ENCODE measurements at regions not wholly inside any gene's neighbourhood (a gene's known extent, or its start where the extent isn't known, plus 50 kb on each side); places are given as distances from the start of the nearest gene placed in this dataset.

GRCh38 chr7:25054819-25055519, 70.1 kb downstream of the CYCS start:
- TF ChIP-seq CTCF (conservative IDR thresholded peaks at IDR 0.05; ENCODE audit: low read depth, low read length) (no peak), FOS (IDR thresholded peaks at IDR 0.05; ENCODE audit: low read depth, low read length) (no peak), MAZ (IDR thresholded peaks at IDR 0.05; ENCODE audit: borderline replicate concordance, low read depth, low read length) (no peak), POLR2A (IDR thresholded peaks at IDR 0.05; ENCODE audit: low read depth, low read length) (no peak), CEBPB (IDR thresholded peaks at IDR 0.05; ENCODE audit: low read depth, low read length) (no peak), CHD1 (IDR thresholded peaks at IDR 0.05; ENCODE audit: low read depth, low read length) (no peak), BHLHE40 (IDR thresholded peaks at IDR 0.05; ENCODE audit: low read depth, low read length) (no peak), RCOR1 (IDR thresholded peaks at IDR 0.05; ENCODE audit: insufficient replicate concordance, low read length) (no peak), ELK1 (IDR thresholded peaks at IDR 0.05; ENCODE audit: borderline replicate concordance, low read depth, low read length) (no peak), MAFK (IDR thresholded peaks at IDR 0.05; ENCODE audit: low read depth, low read length) (no peak), NFE2L2 (IDR thresholded peaks at IDR 0.05; ENCODE audit: low read depth, low read length) (no peak), SMC3 (IDR thresholded peaks at IDR 0.05; ENCODE audit: low read depth, low read length) (no peak), MXI1 (IDR thresholded peaks at IDR 0.05; ENCODE audit: borderline replicate concordance, low read depth, low read length) (no peak)
